ENCODE measurements at regions not wholly inside any gene's neighbourhood (a gene's known extent, or its start where the extent isn't known, plus 50 kb on each side); places are given as distances from the start of the nearest gene placed in this dataset.

DNA sequence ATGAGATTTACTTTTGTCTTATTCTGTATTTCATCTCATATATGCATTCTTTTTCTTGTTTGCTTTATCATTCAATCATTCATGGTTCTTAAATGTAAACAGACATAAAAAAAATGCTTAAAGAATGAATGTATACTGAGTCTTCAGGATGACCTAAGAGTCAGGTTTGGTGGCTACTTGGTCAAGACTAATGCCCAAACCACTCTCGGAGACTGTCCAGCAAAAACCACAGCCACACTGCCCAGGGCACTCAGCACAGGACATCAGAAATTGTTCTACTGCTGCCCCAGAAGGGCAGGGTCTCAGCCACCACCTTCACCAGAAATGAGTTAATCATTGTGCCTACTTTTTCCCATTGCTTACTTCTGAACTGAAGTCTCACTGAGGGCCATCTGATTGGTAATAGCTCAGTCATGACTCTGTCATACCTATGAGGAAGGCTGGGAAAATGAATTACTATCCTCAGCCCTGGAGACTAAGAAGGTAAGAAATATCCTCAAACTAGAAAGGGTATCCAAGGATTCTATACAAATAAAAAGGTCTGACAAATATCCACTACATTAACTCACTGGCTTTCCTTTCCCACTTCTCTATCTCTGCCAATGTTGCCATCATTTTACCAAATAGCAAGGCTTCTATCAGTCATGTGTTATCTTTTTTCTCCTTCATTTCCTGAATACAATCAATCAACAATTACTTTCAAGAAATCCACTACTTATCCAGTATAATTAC lies 236.1 kb downstream of the CETN3 start:
- no peaks in the 10 kb centered on the region for H3K4me1 ChIP-seq (ENCODE audit: control insufficient read depth, extremely low read depth, insufficient read depth, low read length)
- H4K20me1 ChIP-seq (replicated peaks; ENCODE audit: control insufficient read depth, extremely low read depth, insufficient read depth, low read length), result no peaks in the 10 kb centered on the region
- H3K9ac ChIP-seq (replicated peaks; ENCODE audit: extremely low read depth, insufficient read depth, low read length), result no peak overlapping the region
- H3K27ac ChIP-seq (ENCODE audit: insufficient read depth, low read depth, low read length), result no peak overlapping the region
- dilution Hi-C loops (cut with MboI; ENCODE audit: extremely low pct_ligation_motif_present, low sequenced_read_pairs), result no loop called here
- no peaks in the 10 kb centered on the region for H3K36me3 ChIP-seq (ENCODE audit: control insufficient read depth in 2 of 2, extremely low read depth in 1 of 2, insufficient read depth in 2 of 2, low read length in 2 of 2)
- no peak for DNase-seq (ENCODE audit: low read depth, low spot score)
- H3K9me1 ChIP-seq (replicated peaks; ENCODE audit: control insufficient read depth, extremely low read depth, insufficient read depth, low read length), result no peaks in the 10 kb centered on the region
- H3K9me3 ChIP-seq (replicated peaks; ENCODE audit: control insufficient read depth, insufficient read depth, low read length), result no peaks in the 10 kb centered on the region
- no TSS peak for BruUV-seq (replicated peaks)
- CTCF ChIA-PET, result no interaction called here
- H3K79me2 ChIP-seq (ENCODE audit: control insufficient read depth, insufficient read depth, low read length), result no peaks in the 10 kb centered on the region
- H2AFZ ChIP-seq (ENCODE audit: low read depth, low read length), result no peak overlapping the region
- FAIRE-seq, result no peak
- intact Hi-C loops (cut with micrococcal nuclease), result no loop called here
- H3K4me3 ChIP-seq (replicated peaks in 1 of 3; ENCODE audit: insufficient read depth in 1 of 3, low read depth in 1 of 3, low read length in 3 of 3), result no peak overlapping the region
- POLR2A ChIA-PET, result no interaction called here
- no peak overlapping the region for H3K4me2 ChIP-seq (ENCODE audit: insufficient read depth, low read length)
- TF ChIP-seq GATA2 (IDR thresholded peaks at IDR 0.05; ENCODE audit: insufficient read depth, insufficient read length, low read depth, low read length), result no peak
- TF ChIP-seq MYC (IDR thresholded peaks at IDR 0.05; ENCODE audit: low read depth, low read length), result no peak
- no peak for TF ChIP-seq EZH2 (IDR thresholded peaks at IDR 0.05; ENCODE audit: borderline replicate concordance, low read depth, low read length, severe bottlenecking)
- no peak for TF ChIP-seq POLR2A (IDR thresholded peaks at IDR 0.05; ENCODE audit: low read depth, low read length)
- TF ChIP-seq, protein P1, sequence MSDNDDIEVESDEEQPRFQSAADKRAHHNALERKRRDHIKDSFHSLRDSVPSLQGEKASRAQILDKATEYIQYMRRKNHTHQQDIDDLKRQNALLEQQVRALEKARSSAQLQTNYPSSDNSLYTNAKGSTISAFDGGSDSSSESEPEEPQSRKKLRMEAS (IDR thresholded peaks at IDR 0.05; ENCODE audit: insufficient read depth, insufficient read length), result no peak
- no peaks in the 10 kb centered on the region for H3K27me3 ChIP-seq (ENCODE audit: control insufficient read depth in 2 of 2, insufficient read depth in 2 of 2, low read length in 2 of 2)

DNA sequence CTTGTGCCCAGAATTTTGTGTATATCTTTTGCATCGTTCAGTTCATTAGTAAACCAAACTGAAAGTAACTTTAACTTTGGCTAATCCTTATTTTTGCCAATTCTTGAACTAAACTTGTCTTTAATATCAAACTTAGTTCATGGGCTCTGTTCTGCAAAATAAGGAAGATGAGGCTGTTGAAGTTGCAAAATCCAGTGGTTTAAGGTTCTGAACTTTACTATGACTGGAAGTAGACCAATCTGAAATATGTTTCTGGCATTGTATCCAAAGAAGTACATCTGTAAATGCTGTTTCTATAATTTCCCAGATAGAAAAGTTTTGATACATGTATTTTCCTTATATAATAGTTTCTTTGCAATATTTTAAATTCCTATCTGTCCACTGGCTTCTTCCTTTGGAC lies 238.1 kb downstream of the CETN3 start:
- H3K79me2 ChIP-seq (ENCODE audit: control insufficient read depth, insufficient read depth, low read length), result no peaks in the 10 kb centered on the region
- H3K27ac ChIP-seq (ENCODE audit: insufficient read depth, low read depth, low read length), result no peak overlapping the region
- H3K9ac ChIP-seq (replicated peaks; ENCODE audit: extremely low read depth, insufficient read depth, low read length), result no peak overlapping the region
- ChIA-PET POLR2A (no interaction called here), CTCF (interaction anchor here (3.0 kb wide), 1 partner anchor 10 kb away, joined by 11 read pairs; no protein-coding TSS in a partner anchor)
- no peaks in the 10 kb centered on the region for H4K20me1 ChIP-seq (replicated peaks; ENCODE audit: control insufficient read depth, extremely low read depth, insufficient read depth, low read length)
- intact Hi-C loops (cut with micrococcal nuclease) (no loop called here), dilution Hi-C loops (cut with MboI; ENCODE audit: extremely low pct_ligation_motif_present, low sequenced_read_pairs) (no loop called here)
- FAIRE-seq (no peak), DNase-seq (ENCODE audit: low read depth, low spot score) (no peak)
- TF ChIP-seq, protein P1 (IDR thresholded peaks at IDR 0.05; ENCODE audit: insufficient read depth, insufficient read length), result no peak
- no peak for TF ChIP-seq POLR2A (IDR thresholded peaks at IDR 0.05; ENCODE audit: low read depth, low read length)
- TF ChIP-seq MYC (IDR thresholded peaks at IDR 0.05; ENCODE audit: low read depth, low read length), result no peak
- H3K27me3 ChIP-seq (ENCODE audit: control insufficient read depth in 2 of 2, insufficient read depth in 2 of 2, low read length in 2 of 2), result no peaks in the 10 kb centered on the region
- no peaks in the 10 kb centered on the region for H3K4me1 ChIP-seq (ENCODE audit: control insufficient read depth, extremely low read depth, insufficient read depth, low read length)
- no TSS peak for BruUV-seq (replicated peaks)
- no peaks in the 10 kb centered on the region for H3K9me1 ChIP-seq (replicated peaks; ENCODE audit: control insufficient read depth, extremely low read depth, insufficient read depth, low read length)
- H3K4me3 ChIP-seq (replicated peaks in 1 of 3; ENCODE audit: insufficient read depth in 1 of 3, low read depth in 1 of 3, low read length in 3 of 3), result no peak overlapping the region
- no peaks in the 10 kb centered on the region for H3K9me3 ChIP-seq (replicated peaks; ENCODE audit: control insufficient read depth, insufficient read depth, low read length)
- no peaks in the 10 kb centered on the region for H3K36me3 ChIP-seq (ENCODE audit: control insufficient read depth in 2 of 2, extremely low read depth in 1 of 2, insufficient read depth in 2 of 2, low read length in 2 of 2)
- no peak overlapping the region for H3K4me2 ChIP-seq (ENCODE audit: insufficient read depth, low read length)
- H2AFZ ChIP-seq (ENCODE audit: low read depth, low read length), result no peak overlapping the region

All from endothelial cell of umbilical vein (primary cell).